ENCODE measurements at regions not wholly inside any gene's neighbourhood (a gene's known extent, or its start where the extent isn't known, plus 50 kb on each side); places are given as distances from the start of the nearest gene placed in this dataset.
"Not testable (repeated sequence)": the region's sequence is repeated elsewhere in the genome, so short reads cannot be mapped to it uniquely, and the experiment has no call there.

DNA sequence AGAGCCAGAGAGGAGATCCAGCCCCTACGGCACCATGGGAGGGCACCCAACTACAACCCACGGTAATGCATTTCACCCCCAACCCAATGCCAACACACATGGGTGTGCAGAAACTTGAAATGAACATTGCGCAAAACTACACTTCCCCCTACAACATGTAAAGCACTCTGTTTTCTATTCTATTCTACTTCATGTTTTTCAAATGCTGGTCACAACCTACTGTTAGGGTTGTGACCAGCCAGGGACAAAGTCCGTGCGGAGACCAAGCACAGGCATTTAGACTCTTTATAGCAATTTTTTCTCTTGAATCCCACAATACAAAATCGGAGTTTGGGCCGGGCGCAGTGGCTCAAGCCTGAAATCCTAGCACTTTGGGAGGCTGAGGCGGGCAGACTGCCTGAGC, 90.6 kb downstream of the MRPL14 start:
- DNase-seq: no peak

DNA sequence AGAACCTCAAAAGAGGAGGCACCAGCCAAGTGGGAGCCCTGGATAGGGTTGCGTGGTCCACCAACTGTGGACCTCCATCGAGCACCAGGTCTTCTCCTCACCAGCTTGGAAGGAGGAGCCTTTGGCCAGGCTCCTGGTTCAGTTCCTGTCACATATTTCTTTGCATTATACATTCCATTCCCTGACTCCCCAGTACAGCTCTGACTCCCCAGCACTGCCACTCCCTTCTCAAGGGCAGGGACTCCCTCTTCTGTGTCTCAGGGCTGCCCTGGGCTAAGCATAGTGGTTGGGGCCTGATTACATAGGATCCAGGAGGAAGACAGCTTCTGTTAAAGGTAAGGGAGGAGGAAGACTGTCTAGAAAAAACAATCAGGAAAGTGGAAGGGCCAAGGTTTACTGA, 91.1 kb downstream of the MRPL14 start:
- no peak for DNase-seq

DNA sequence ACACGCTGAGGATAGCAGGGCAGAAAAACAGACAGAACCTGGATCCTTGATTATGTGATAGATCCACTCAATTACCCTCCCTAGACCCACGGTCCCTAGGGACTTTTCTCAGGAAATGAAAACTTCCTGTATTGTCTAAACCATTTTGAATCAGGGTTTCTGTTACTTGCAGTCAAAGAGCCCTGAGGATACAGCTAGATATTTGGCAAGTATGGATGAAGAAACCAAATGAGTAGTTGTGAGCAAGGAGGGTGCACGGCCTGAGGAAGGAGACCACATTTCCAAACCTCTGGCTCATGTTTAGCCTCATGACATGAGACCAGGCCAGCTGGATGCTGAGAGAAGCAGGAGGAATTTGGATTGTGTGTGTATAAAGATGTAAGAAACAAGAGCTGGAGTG, 91.6 kb downstream of the MRPL14 start:
- no peak for DNase-seq

- no peak for DNase-seq
Measured at GRCh38 chr6:44034931-44035345, 92.3 kb downstream of the MRPL14 start.

DNA sequence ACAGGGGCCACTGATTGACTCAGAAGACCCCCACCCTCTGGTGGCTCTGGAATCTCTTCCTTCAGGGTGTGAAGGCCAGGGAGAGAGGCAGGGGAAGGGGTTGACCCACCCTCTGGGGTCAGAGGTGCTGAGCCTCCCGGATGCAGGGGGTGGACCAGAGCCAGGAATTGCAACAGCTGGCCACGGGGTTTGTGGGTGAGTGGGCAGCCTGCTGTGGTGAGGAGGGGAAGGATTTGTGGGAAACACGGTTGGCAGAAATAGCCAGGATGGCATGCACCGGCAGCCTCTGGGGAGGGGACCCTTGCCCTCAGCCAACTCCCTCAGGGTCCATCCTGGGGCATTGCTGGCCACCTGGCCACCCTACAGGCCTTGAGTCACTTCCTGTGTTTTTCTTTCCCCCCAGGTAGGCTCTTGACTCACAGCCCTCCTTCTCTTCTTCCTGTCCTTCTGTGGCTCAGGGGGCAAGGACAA, 92.8 kb downstream of the MRPL14 start:
- no peak for DNase-seq

DNA sequence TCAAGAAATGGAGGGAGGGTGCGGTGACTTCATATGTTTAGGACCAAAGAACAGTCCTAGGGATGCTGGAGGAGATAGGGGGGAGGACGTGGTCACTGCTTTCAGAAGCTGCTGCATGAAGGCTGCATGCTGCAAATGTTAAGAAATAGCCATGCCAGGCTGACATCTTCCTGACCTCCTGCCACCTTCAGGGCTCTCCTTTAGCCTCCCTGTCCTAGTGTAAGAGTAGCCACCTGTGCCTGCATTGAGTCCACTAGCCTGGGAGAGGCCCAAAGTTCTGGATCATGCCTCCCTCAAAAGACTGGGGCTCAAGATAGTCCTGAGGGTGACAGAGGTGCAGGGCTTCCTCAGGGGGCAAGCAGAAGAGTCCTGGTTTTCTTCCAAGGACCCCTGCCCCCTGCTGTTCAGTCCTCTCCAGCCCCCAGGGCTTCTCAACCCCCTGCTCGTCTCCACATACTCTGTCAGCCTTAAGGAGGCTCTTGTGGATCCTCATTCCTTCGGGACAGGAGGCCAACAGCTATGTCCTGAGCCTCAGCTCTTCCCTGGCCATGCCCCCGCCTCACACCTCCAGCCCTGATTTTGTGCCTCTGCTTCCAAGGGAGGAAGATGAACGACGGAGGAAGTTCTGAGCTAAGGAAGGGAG, 96.3 kb downstream of the MRPL14 start:
- no peak for DNase-seq

GRCh38 chr6:44029444-44030185, 97.6 kb downstream of the MRPL14 start:
- no peak for DNase-seq

DNA sequence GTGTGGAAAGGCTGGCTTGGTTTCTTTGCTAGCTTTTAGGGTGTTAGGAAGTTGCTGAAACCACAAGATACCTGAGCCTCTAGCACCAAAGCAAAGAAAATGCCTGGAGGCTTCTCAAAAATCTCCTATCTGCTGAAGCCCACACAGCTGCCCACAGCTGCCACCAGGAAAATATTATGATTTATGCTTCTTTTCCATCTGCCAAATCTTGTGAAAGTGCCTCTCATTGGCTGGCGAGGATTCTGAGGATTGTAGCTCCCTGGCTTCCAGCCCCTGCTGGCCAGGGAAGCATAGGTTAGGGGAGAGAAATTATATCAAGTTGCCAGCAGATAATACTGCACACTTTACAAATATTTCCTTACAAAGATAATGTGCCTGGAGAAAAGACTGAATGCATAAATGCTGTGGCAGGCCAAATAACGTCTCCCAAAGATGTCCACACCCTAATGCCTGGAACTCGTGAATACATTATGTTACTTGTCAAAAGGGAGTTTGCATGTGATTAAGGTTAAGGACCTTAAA, 98.4 kb downstream of the MRPL14 start:
- peak; percentile 5 for DNase-seq

- DNase-seq: no peak
Measured at GRCh38 chr6:44025226-44025625, 102.0 kb downstream of the MRPL14 start.

DNA sequence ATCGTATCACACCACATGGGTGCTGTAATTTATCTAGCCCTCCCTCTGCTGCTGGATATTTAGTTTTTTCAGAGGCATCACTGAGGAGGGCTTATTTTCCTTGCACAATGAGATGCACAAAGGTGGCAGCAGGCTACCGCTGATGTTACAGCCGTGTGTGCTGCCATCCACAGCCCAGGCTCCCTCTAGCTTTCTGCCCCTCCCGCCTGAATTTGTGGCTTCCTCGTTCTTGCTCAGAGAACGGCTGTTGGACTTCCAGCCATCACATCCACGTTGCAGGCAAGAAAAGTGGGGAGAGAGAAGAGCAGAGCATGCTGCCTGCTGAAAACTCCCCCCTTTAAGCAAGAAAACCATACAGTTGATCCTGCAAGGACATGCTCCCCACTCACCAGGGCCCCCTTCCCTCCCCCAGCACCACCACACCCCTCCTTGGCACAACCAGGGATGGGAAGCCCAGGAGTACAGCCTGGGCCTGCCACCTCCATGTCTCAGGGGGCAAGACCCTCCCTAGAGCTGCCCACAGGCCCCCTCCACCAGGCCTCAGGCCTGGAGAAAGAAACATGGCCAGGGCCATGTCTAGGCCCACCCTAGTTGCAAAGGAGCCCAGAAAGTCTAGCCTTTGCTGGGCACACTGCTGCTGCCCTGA, 102.6 kb downstream of the MRPL14 start:
- DNase-seq: no peak

- no peak for DNase-seq
Measured at GRCh38 chr6:44023586-44024454, 103.4 kb downstream of the MRPL14 start.

GRCh38 chr6:44022671-44023352, 104.4 kb downstream of the MRPL14 start:
- no peak for DNase-seq

GRCh38 chr6:44022296-44022661, 105.0 kb downstream of the MRPL14 start:
- no peak for DNase-seq

DNA sequence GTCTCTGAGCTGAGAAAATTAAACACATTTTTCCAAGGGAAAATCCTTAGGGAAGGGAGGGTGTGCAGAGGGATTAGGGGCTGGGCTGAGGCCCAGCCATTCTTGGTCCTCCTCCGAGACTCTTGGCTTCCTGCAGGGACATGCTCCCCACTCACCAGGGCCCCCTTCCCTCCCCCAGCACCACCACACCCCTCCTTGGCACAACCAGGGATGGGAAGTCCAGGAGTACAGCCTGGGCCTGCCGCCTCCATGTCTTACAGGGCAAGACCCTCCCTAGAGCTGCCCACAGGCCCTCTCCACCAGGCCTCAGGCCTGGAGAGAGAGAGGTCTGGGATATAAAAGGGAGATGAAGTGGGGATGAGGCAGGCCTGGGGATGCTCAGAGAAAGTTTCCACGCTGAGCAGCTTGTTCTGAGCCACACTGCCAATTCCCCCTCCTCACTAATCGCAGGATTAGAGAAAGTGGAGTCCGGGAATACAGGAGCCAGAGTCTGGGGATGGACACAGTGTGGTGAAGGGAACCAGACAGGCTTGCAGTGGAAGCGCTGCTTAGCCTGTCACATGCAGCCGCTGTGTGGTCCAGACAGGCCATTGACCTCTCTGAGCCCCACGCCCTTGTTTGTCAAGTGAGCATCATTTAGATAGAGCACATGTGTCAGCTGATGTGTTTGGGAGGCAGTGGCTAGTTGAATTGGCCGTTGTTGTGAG, 105.5 kb downstream of the MRPL14 start:
- no peak for DNase-seq

DNA sequence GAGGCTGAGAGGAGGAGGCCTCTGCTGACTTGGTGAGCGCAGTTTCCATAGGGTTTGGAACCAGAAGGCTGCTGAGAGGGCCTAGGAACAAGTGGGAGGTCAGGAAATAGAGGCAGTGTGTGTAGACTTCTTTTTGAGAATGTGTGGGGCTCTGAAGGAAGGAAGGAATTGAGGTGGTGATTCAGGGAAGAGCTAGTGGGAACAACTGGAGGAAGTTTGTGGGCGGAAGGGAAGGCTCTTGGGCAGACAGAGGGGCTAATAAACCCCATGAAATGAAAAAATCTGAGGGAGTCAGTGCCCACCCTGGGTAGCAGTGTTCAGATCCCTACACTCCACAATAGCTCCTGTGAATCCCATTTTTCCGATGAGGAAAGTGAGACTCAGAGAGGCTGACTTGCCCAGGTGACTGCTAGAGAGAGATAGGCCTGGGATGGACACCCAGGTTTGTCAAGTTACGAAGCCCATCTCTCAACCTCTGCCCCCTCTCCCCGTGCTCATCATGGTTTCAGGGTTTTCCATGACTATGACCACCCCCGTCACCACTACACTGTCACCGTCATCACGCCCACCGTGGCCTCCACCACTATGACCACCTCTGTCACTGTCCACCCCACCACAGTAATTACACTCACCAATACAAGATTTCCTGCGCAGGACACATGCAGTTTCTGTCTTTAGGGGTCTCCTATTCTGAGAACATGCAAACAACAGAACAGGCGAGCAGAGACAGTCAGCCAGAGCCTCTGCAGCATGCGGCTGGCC, 106.4 kb downstream of the MRPL14 start:
- DNase-seq: no peak

GRCh38 chr6:44020148-44020547, 107.1 kb downstream of the MRPL14 start:
- no peak for DNase-seq

GRCh38 chr6:44017307-44017706, 109.9 kb downstream of the MRPL14 start:
- DNase-seq: not testable (repeated sequence)

DNA sequence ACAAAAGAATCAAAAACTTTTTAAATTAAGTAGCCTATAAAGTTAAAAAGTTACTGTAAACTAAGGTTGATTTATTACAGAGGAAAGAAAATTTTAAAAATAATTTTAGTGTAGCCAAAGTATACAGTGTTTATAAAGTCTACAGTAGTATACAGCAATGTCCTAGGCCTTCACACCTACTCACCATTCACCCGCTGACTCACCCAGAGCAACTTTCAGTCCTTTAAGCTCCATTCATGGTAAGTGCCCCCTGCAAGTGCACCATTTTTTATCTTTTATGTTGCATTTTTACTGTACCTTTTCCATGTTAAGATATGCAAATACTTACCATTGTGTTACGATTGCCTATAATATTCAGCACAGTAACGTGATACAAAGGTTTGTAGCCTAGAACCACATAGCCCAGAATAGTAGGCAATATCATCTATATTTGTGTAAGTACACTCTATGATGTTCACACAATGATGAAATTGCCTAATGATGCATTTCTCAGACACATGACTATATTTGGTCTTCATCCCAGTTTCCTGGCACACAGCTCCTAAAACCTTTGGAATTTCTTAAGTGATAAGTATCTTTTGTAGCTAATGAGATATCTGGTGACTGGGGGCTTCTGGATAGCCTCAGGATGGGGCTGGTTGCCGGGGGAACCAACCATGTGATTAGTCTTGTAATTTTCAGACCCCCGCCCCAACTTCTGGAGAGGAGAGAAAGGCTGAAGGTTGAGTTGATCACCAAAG, 111.0 kb downstream of the MRPL14 start:
- DNase-seq: no peak

GRCh38 chr6:44012078-44012493, 115.2 kb downstream of the MRPL14 start:
- no peak for DNase-seq

GRCh38 chr6:44011350-44011920, 115.8 kb downstream of the MRPL14 start:
- peak; percentile 25 for DNase-seq
